K562 (cell line): ENCODE measurements at regions not wholly inside any gene's neighbourhood (a gene's known extent, or its start where the extent isn't known, plus 50 kb on each side); places are given as distances from the start of the nearest gene placed in this dataset.

Experiments
- ATAC-seq: fragments of 200-7000 bp; cut with Tn5 transposase; 3 replicates; pipeline ENCODE4 v1.9.1; 2020; ENCODE audit warnings: moderate library complexity
- BruUV-seq: library from RNA; stranded (reverse); fragments of 400-500 nt; replicated peaks from 2 replicates; lab custom pipeline; 2021; lab: Mats Ljungman, UMichigan
- CTCF ChIA-PET: fragments of 300-600 bp; formaldehyde crosslinking; extraction: SDS; loops from one replicate; lab custom pipeline; 2021; ENCODE audit warnings: low intra/inter-chr PET ratio; lab: Yijun Ruan, JAX
- POLR2A ChIA-PET: fragments of 300-600, 350-650 bp; sonication (Branson Sonifier 250); formaldehyde crosslinking; extraction: SDS; loops from one replicate; lab custom pipeline; 2021; ENCODE audit warnings: antibody characterized with exemption, inconsistent platforms; lab: Yijun Ruan, JAX
- DNase-seq, 4 experiments: peaks; one replicate each; pipeline versions ENCODE4 v3.0.0 to v3.0.0-alpha.2; 2011 to 2018; ENCODE audit warnings: low spot score in 3 of 4, mixed read lengths in 3 of 4; ENCODE audit errors: extremely low read depth in 1 of 4
- FAIRE-seq: peaks from 2 replicates; lab custom pipeline; 2011; peaks lifted over from hg19 to GRCh38; lab: Jason Lieb, UNC
- H2AFZ ChIP-seq: 2 replicates; pipeline ENCODE4 v1.6.0; 2011; ENCODE audit warnings: low read depth, low read length, control low read depth, inconsistent platforms
- H3K27ac ChIP-seq: fragments of 200-600 bp; 3 replicates; pipeline ENCODE4 v1.8.0; 2011; ENCODE audit warnings: low read depth, mild to moderate bottlenecking, control low read depth, inconsistent platforms, low read length, moderate library complexity, mixed read lengths; ENCODE audit errors: extremely low read depth
- H3K27me3 ChIP-seq, 2 experiments: fragments of 300-600 bp in 1 of 2; 2 replicates in 1 of 2; 3 replicates in 1 of 2; pipeline versions ENCODE4 v1.6.0 to v1.8.0; 2011; ENCODE audit warnings: inconsistent platforms in 2 of 2, low read length in 2 of 2, mild to moderate bottlenecking in 1 of 2, mixed read lengths in 1 of 2, moderate library complexity in 1 of 2; ENCODE audit not compliant: control insufficient read depth in 2 of 2, insufficient read depth in 2 of 2
- H3K36me3 ChIP-seq: fragments of 300-600 bp; 3 replicates; pipeline ENCODE4 v1.8.0; 2011; ENCODE audit warnings: mild to moderate bottlenecking, low read length, inconsistent platforms; ENCODE audit not compliant: control insufficient read depth, insufficient read depth
- H3K4me1 ChIP-seq, 2 experiments: fragments of 200-600 bp in 1 of 2; replicated peaks in 1 of 2; 2 replicates in 1 of 2; 3 replicates in 1 of 2; pipeline versions ENCODE4 v1.5.1 to v1.8.0; 2011; ENCODE audit warnings: inconsistent platforms in 2 of 2, low read length in 2 of 2, mild to moderate bottlenecking in 1 of 2, mixed read lengths in 1 of 2, moderate library complexity in 1 of 2; ENCODE audit not compliant: control insufficient read depth in 2 of 2, insufficient read depth in 2 of 2
- H3K4me2 ChIP-seq: 2 replicates; pipeline ENCODE4 v1.6.1; 2011; ENCODE audit warnings: low read length, control low read depth, inconsistent platforms, mixed read lengths; ENCODE audit not compliant: insufficient read depth
- H3K4me3 ChIP-seq: fragments of 200-600 bp; sonication (generic), shearing (Covaris generic); 2 replicates; pipeline ENCODE4 v1.5.1; 2016; ENCODE audit warnings: control low read depth, inconsistent platforms
- H3K79me2 ChIP-seq: fragments of 200-600 bp; 3 replicates; pipeline ENCODE4 v1.8.0; 2011; ENCODE audit warnings: low read length, inconsistent platforms; ENCODE audit not compliant: control insufficient read depth, insufficient read depth
- H3K9ac ChIP-seq, 2 experiments: 2 replicates each; pipeline versions ENCODE4 v1.6.0 to v1.6.1; 2011; ENCODE audit warnings: low read depth in 2 of 2, low read length in 2 of 2, control low read depth in 1 of 2, inconsistent platforms in 1 of 2, mild to moderate bottlenecking in 1 of 2, mixed read lengths in 1 of 2; ENCODE audit not compliant: insufficient read depth in 1 of 2
- H3K9me1 ChIP-seq: one replicate; pipeline ENCODE4 v1.6.0; 2011; ENCODE audit warnings: inconsistent platforms, mild to moderate bottlenecking, low read length, moderate library complexity; ENCODE audit not compliant: control insufficient read depth, insufficient read depth
- H3K9me3 ChIP-seq: replicated peaks from 2 replicates; pipeline ENCODE4 v1.5.1; 2011; ENCODE audit warnings: low read depth, low read length, inconsistent platforms; ENCODE audit not compliant: control insufficient read depth, insufficient read depth
- H4K20me1 ChIP-seq: replicated peaks from 2 replicates; pipeline ENCODE4 v1.6.1; 2011; ENCODE audit warnings: low read length, inconsistent platforms, mixed read lengths; ENCODE audit not compliant: control insufficient read depth, insufficient read depth
- CCNT2 ChIP-seq: IDR thresholded peaks from 2 replicates; pipeline ENCODE4 v1.6.1; 2011; ENCODE audit warnings: borderline replicate concordance, low read depth, mild to moderate bottlenecking, moderate library complexity, mixed read lengths, low read length; ENCODE audit not compliant: insufficient read length; ENCODE audit errors: extremely low read depth
- HDAC2 ChIP-seq: fragments of 450-650 bp; IDR thresholded peaks from 2 replicates; pipeline ENCODE4 v1.6.1; 2016; ENCODE audit warnings: mild to moderate bottlenecking
- HDAC3 ChIP-seq: fragments of 450-650 bp; IDR thresholded peaks from 2 replicates; pipeline ENCODE4 v1.6.1; 2018; ENCODE audit warnings: borderline replicate concordance, mild to moderate bottlenecking, moderate library complexity; ENCODE audit not compliant: partially characterized antibody
- NCOA2 ChIP-seq, 2 experiments: fragments of 450-650 bp; IDR thresholded peaks; 2 replicates each; pipeline ENCODE4 v1.6.1; 2018; ENCODE audit warnings: mild to moderate bottlenecking in 2 of 2, moderate library complexity in 1 of 2; ENCODE audit not compliant: partially characterized antibody in 2 of 2
- POLR2G ChIP-seq: fragments of 200-400 bp; formaldehyde crosslinking; IDR thresholded peaks from 2 replicates; pipeline ENCODE4 v1.6.1; 2017; ENCODE audit warnings: low read depth, mild to moderate bottlenecking, antibody characterized with exemption, low read length, moderate library complexity
- SOX6 ChIP-seq: fragments of 450-650 bp; IDR thresholded peaks from 2 replicates; pipeline ENCODE4 v1.6.1; 2014; ENCODE audit warnings: mild to moderate bottlenecking
- ZEB2 ChIP-seq: fragments of 450-650 bp; IDR thresholded peaks from 2 replicates; pipeline ENCODE4 v1.6.1; 2016
- ZFP30 ChIP-seq: fragments of 250-450 bp; sonication (Bioruptor Pico); IDR thresholded peaks from 2 replicates; pipeline ENCODE4 v1.8.0; 2022; ENCODE audit warnings: moderate library complexity, mild to moderate bottlenecking, inconsistent platforms, borderline replicate concordance
- ZNF12 ChIP-seq: sonication (generic); formaldehyde crosslinking; IDR thresholded peaks from 2 replicates; pipeline ENCODE4 v1.4.0; 2020; ENCODE audit warnings: mild to moderate bottlenecking, missing genetic modification reagents
- WGBS: fragments of 100-300 bp; shearing (Covaris generic); methylation state at CpG from one replicate; pipeline ENCODE4 v1.1.6; 2016; ENCODE audit warnings: low coverage, mixed read lengths; ENCODE audit not compliant: insufficient coverage; ENCODE audit errors: missing lambda C conversion rate; 5-methylcytosine and 5-hydroxymethylcytosine counted together
- in situ Hi-C: fragments of 300-500 bp; cut with MboI; formaldehyde crosslinking; loops from 4 replicates; pipeline ENCODE4 v1.15.0; 2018; ENCODE audit warnings: inconsistent platforms, mixed read lengths
- intact Hi-C: fragments of 100-400 bp; cut with micrococcal nuclease; formaldehyde crosslinking; loops from 2 replicates; pipeline ENCODE4 v1.14.2; 2022
- TF ChIP-seq, protein P1 (sequence below): sonication (generic); formaldehyde crosslinking; IDR thresholded peaks from 2 replicates; pipeline ENCODE4 v1.5.0; 2020; ENCODE audit warnings: missing genetic modification reagents

DNA sequence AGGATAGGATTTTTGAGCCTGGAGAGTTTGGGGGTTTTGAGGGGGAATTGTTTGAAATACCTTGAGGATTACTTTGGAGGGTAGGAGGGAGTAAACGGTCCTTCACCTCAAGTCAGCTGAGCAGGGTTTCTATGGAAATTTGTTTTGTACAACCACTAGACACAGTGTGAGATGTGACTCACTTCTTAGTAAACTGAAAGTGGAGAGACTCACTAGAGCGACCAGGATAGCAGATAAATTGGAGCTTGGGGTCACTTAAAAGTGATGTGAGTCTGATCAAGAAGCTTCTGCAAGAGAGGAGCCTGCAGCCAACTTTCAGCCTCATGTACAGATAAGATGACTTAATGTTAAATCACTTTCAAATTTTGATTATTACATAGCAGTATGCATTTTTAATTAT, 1945.9 kb upstream of the NUDT12 start:
- Histone ChIP-seq H3K4me1 (no peaks in the 10 kb centered on the region), H3K9ac (no peak overlapping the region), H3K27me3 (no peaks in the 10 kb centered on the region), H3K9me3 (no peaks in the 10 kb centered on the region), H2AFZ (peak overlapping the region; percentile 2; the same call in 1 of the 2 replicates), H3K9me1 (no peaks in the 10 kb centered on the region), H3K27ac (no peak overlapping the region), H3K4me2 (no peak overlapping the region), H4K20me1 (no peaks in the 10 kb centered on the region), H3K36me3 (no peaks in the 10 kb centered on the region), H3K4me3 (no peak overlapping the region), H3K79me2 (no peaks in the 10 kb centered on the region)
- FAIRE-seq (no peak), DNase-seq (peak in 1 of 4 experiments; percentile 18), ATAC-seq (no peak; the same call in 2 of the 3 replicates)
- WGBS, result 0% methylated on average over 2 of the region's 2 CpGs
- in situ Hi-C loops, result no loop called here
- BruUV-seq, result no TSS peak
- TF ChIP-seq ZEB2 (no peak), ZNF12 (CRISPR knock-in tag) (no peak), POLR2G (no peak), HDAC3 (no peak), CCNT2 (no peak), HDAC2 (no peak), ZFP30 (CRISPR knock-in tag) (no peak), SOX6 (no peak), NCOA2 (IDR thresholded peaks at IDR 0.05; ENCODE audit: partially characterized antibody in 2 of 2) (no peak)
- TF ChIP-seq, protein P1, sequence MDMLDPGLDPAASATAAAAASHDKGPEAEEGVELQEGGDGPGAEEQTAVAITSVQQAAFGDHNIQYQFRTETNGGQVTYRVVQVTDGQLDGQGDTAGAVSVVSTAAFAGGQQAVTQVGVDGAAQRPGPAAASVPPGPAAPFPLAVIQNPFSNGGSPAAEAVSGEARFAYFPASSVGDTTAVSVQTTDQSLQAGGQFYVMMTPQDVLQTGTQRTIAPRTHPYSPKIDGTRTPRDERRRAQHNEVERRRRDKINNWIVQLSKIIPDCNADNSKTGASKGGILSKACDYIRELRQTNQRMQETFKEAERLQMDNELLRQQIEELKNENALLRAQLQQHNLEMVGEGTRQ (CRISPR knock-in tag), result no peak
- intact Hi-C loops, result no loop called here
- ChIA-PET POLR2A (no interaction called here), CTCF (no interaction called here)
